Esophagus muscularis mucosa (tissue), 3 donors: ENCODE measurements at regions not wholly inside any gene's neighbourhood (a gene's known extent, or its start where the extent isn't known, plus 50 kb on each side); places are given as distances from the start of the nearest gene placed in this dataset.

Experiments used
- POLR2AphosphoS5 ChIP-seq, 2 donors: sonication (generic); formaldehyde crosslinking; IDR thresholded peaks; one replicate each; pipeline ENCODE4 v1.6.1; 2017; ENCODE audit warnings: antibody characterized with exemption in 2 of 2
- TF ChIP-seq, protein P1 (sequence below), 3 experiments: fragments of 200-600 bp in 2 of 3; fragments of 450-650 bp in 1 of 3; sonication (generic) in 2 of 3; IDR thresholded peaks; one replicate each; pipeline ENCODE4 v1.5.1; 2017 to 2019; ENCODE audit warnings: antibody characterized with exemption in 3 of 3, mild to moderate bottlenecking in 2 of 3, moderate library complexity in 1 of 3

GRCh38 chr4:128394778-128395177 is 107.2 kb upstream of the PGRMC2 start:
- TF ChIP-seq, protein P1, sequence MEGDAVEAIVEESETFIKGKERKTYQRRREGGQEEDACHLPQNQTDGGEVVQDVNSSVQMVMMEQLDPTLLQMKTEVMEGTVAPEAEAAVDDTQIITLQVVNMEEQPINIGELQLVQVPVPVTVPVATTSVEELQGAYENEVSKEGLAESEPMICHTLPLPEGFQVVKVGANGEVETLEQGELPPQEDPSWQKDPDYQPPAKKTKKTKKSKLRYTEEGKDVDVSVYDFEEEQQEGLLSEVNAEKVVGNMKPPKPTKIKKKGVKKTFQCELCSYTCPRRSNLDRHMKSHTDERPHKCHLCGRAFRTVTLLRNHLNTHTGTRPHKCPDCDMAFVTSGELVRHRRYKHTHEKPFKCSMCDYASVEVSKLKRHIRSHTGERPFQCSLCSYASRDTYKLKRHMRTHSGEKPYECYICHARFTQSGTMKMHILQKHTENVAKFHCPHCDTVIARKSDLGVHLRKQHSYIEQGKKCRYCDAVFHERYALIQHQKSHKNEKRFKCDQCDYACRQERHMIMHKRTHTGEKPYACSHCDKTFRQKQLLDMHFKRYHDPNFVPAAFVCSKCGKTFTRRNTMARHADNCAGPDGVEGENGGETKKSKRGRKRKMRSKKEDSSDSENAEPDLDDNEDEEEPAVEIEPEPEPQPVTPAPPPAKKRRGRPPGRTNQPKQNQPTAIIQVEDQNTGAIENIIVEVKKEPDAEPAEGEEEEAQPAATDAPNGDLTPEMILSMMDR (IDR thresholded peaks at IDR 0.05): no peak
- no peak for TF ChIP-seq POLR2AphosphoS5 (IDR thresholded peaks at IDR 0.05)
